ENCODE measurements at regions not wholly inside any gene's neighbourhood (a gene's known extent, or its start where the extent isn't known, plus 50 kb on each side); places are given as distances from the start of the nearest gene placed in this dataset.

- Histone ChIP-seq H3K9me3 (replicated peaks; ENCODE audit: control insufficient read depth, low read depth, low read length) (no peaks in the 10 kb centered on the region), H3K4me1 (ENCODE audit: control insufficient read depth, insufficient read depth, low read length) (no peaks in the 10 kb centered on the region), H3K27ac (ENCODE audit: low read length) (no peak overlapping the region), H3K4me3 (ENCODE audit: low read length) (no peak overlapping the region), H3K36me3 (ENCODE audit: control insufficient read depth, insufficient read depth, low read length) (no peaks in the 10 kb centered on the region), H3K27me3 (ENCODE audit: control insufficient read depth, insufficient read depth, low read length) (no peaks in the 10 kb centered on the region)
- WGBS (ENCODE audit: insufficient coverage): no CpG with 5 or more reads among the region's 2 CpGs
- DNase-seq: no peak
Measured at GRCh38 chr9:75707191-75707590, 183.3 kb upstream of the PCSK5 start.

- Histone ChIP-seq H3K36me3 (ENCODE audit: control insufficient read depth, insufficient read depth, low read length) (no peaks in the 10 kb centered on the region), H3K27ac (ENCODE audit: low read length) (no peak overlapping the region), H3K27me3 (ENCODE audit: control insufficient read depth, insufficient read depth, low read length) (no peaks in the 10 kb centered on the region), H3K9me3 (replicated peaks; ENCODE audit: control insufficient read depth, low read depth, low read length) (no peaks in the 10 kb centered on the region), H3K4me1 (ENCODE audit: control insufficient read depth, insufficient read depth, low read length) (peaks cover 5% of the 10 kb centered on the region), H3K4me3 (ENCODE audit: low read length) (no peak overlapping the region)
- DNase-seq: no peak
- 100% methylated on average over 1 of the region's 2 CpGs for WGBS (ENCODE audit: insufficient coverage)
Measured at GRCh38 chr9:75709698-75710097, 180.8 kb upstream of the PCSK5 start.

GRCh38 chr9:75712700-75713099 lies 177.8 kb upstream of the PCSK5 start:
- Histone ChIP-seq H3K4me3 (ENCODE audit: low read length) (no peak overlapping the region), H3K9me3 (replicated peaks; ENCODE audit: control insufficient read depth, low read depth, low read length) (no peaks in the 10 kb centered on the region), H3K36me3 (ENCODE audit: control insufficient read depth, insufficient read depth, low read length) (no peaks in the 10 kb centered on the region), H3K27ac (ENCODE audit: low read length) (peak overlapping the region; percentile 36), H3K4me1 (ENCODE audit: control insufficient read depth, insufficient read depth, low read length) (peaks cover 5% of the 10 kb centered on the region), H3K27me3 (ENCODE audit: control insufficient read depth, insufficient read depth, low read length) (no peaks in the 10 kb centered on the region)
- peak; percentile 66 for DNase-seq

GRCh38 chr9:75713335-75713734 lies 177.1 kb upstream of the PCSK5 start:
- Histone ChIP-seq H3K4me3 (ENCODE audit: low read length) (no peak overlapping the region), H3K27me3 (ENCODE audit: control insufficient read depth, insufficient read depth, low read length) (no peaks in the 10 kb centered on the region), H3K36me3 (ENCODE audit: control insufficient read depth, insufficient read depth, low read length) (no peaks in the 10 kb centered on the region), H3K9me3 (replicated peaks; ENCODE audit: control insufficient read depth, low read depth, low read length) (no peaks in the 10 kb centered on the region), H3K4me1 (ENCODE audit: control insufficient read depth, insufficient read depth, low read length) (peaks cover 5% of the 10 kb centered on the region), H3K27ac (ENCODE audit: low read length) (peak overlapping the region; percentile 36)
- DNase-seq: peak; percentile 89
- 14% methylated on average over 1 of the region's 4 CpGs for WGBS (ENCODE audit: insufficient coverage)

- Histone ChIP-seq H3K4me3 (ENCODE audit: low read length) (no peak overlapping the region), H3K27ac (ENCODE audit: low read length) (no peak overlapping the region)
Measured at GRCh38 chr9:75715360-75715759, 175.1 kb upstream of the PCSK5 start.

GRCh38 chr9:75718677-75719076 lies 171.8 kb upstream of the PCSK5 start:
- DNase-seq: no peak
- no peaks in the 10 kb centered on the region for H3K9me3 ChIP-seq (replicated peaks; ENCODE audit: control insufficient read depth, low read depth, low read length)
- no peaks in the 10 kb centered on the region for H3K27me3 ChIP-seq (ENCODE audit: control insufficient read depth, insufficient read depth, low read length)
- no peaks in the 10 kb centered on the region for H3K36me3 ChIP-seq (ENCODE audit: control insufficient read depth, insufficient read depth, low read length)
- H3K4me3 ChIP-seq (ENCODE audit: low read length): no peak overlapping the region
- no peak overlapping the region for H3K27ac ChIP-seq (ENCODE audit: low read length)
- no peaks in the 10 kb centered on the region for H3K4me1 ChIP-seq (ENCODE audit: control insufficient read depth, insufficient read depth, low read length)
- WGBS (ENCODE audit: insufficient coverage): no CpG with 5 or more reads among the region's 2 CpGs

More at GRCh38 chr9:75715360-75715759, 175.1 kb upstream of the PCSK5 start:
- no peak for DNase-seq
- Histone ChIP-seq H3K9me3 (replicated peaks; ENCODE audit: control insufficient read depth, low read depth, low read length) (no peaks in the 10 kb centered on the region), H3K27me3 (ENCODE audit: control insufficient read depth, insufficient read depth, low read length) (no peaks in the 10 kb centered on the region), H3K4me1 (ENCODE audit: control insufficient read depth, insufficient read depth, low read length) (peaks cover 5% of the 10 kb centered on the region), H3K36me3 (ENCODE audit: control insufficient read depth, insufficient read depth, low read length) (no peaks in the 10 kb centered on the region)
- WGBS (ENCODE audit: insufficient coverage): no CpG with 5 or more reads among the region's 3 CpGs

GRCh38 chr9:75728391-75728790 lies 162.1 kb upstream of the PCSK5 start:
- Histone ChIP-seq H3K9me3 (replicated peaks; ENCODE audit: control insufficient read depth, low read depth, low read length) (no peaks in the 10 kb centered on the region), H3K27ac (ENCODE audit: low read length) (no peak overlapping the region), H3K27me3 (ENCODE audit: control insufficient read depth, insufficient read depth, low read length) (no peaks in the 10 kb centered on the region), H3K4me1 (ENCODE audit: control insufficient read depth, insufficient read depth, low read length) (no peaks in the 10 kb centered on the region), H3K4me3 (ENCODE audit: low read length) (no peak overlapping the region), H3K36me3 (ENCODE audit: control insufficient read depth, insufficient read depth, low read length) (no peaks in the 10 kb centered on the region)
- WGBS (ENCODE audit: insufficient coverage): 80% methylated on average over 1 of the region's 1 CpG
- DNase-seq: no peak

GRCh38 chr9:75734802-75735201 lies 155.7 kb upstream of the PCSK5 start:
- no CpG with 5 or more reads among the region's 3 CpGs for WGBS (ENCODE audit: insufficient coverage)
- H3K9me3 ChIP-seq (replicated peaks; ENCODE audit: control insufficient read depth, low read depth, low read length): no peaks in the 10 kb centered on the region
- H3K4me3 ChIP-seq (ENCODE audit: low read length): no peak overlapping the region
- no peaks in the 10 kb centered on the region for H3K27me3 ChIP-seq (ENCODE audit: control insufficient read depth, insufficient read depth, low read length)
- no peaks in the 10 kb centered on the region for H3K36me3 ChIP-seq (ENCODE audit: control insufficient read depth, insufficient read depth, low read length)
- no peak for DNase-seq
- no peaks in the 10 kb centered on the region for H3K4me1 ChIP-seq (ENCODE audit: control insufficient read depth, insufficient read depth, low read length)
- H3K27ac ChIP-seq (ENCODE audit: low read length): no peak overlapping the region

GRCh38 chr9:75739884-75740611 lies 150.4 kb upstream of the PCSK5 start:
- DNase-seq: peak; percentile 60
- H3K27ac ChIP-seq (ENCODE audit: low read length): no peak overlapping the region
- WGBS (ENCODE audit: insufficient coverage): 0% methylated on average over 1 of the region's 4 CpGs

GRCh38 chr9:75743855-75744254 lies 146.6 kb upstream of the PCSK5 start:
- H3K4me3 ChIP-seq (ENCODE audit: low read length): no peak overlapping the region
- H3K36me3 ChIP-seq (ENCODE audit: control insufficient read depth, insufficient read depth, low read length): no peaks in the 10 kb centered on the region
- DNase-seq: no peak
- WGBS (ENCODE audit: insufficient coverage): 100% methylated on average over 1 of the region's 1 CpG
- H3K9me3 ChIP-seq (replicated peaks; ENCODE audit: control insufficient read depth, low read depth, low read length): no peaks in the 10 kb centered on the region
- no peaks in the 10 kb centered on the region for H3K27me3 ChIP-seq (ENCODE audit: control insufficient read depth, insufficient read depth, low read length)
- H3K27ac ChIP-seq (ENCODE audit: low read length): no peak overlapping the region
- H3K4me1 ChIP-seq (ENCODE audit: control insufficient read depth, insufficient read depth, low read length): no peaks in the 10 kb centered on the region

More at GRCh38 chr9:75739884-75740611, 150.4 kb upstream of the PCSK5 start:
- Histone ChIP-seq H3K9me3 (replicated peaks; ENCODE audit: control insufficient read depth, low read depth, low read length) (no peaks in the 10 kb centered on the region), H3K4me1 (ENCODE audit: control insufficient read depth, insufficient read depth, low read length) (no peaks in the 10 kb centered on the region), H3K27me3 (ENCODE audit: control insufficient read depth, insufficient read depth, low read length) (no peaks in the 10 kb centered on the region), H3K4me3 (ENCODE audit: low read length) (no peak overlapping the region), H3K36me3 (ENCODE audit: control insufficient read depth, insufficient read depth, low read length) (no peaks in the 10 kb centered on the region)

- Histone ChIP-seq H3K36me3 (ENCODE audit: control insufficient read depth, insufficient read depth, low read length) (no peaks in the 10 kb centered on the region), H3K27me3 (ENCODE audit: control insufficient read depth, insufficient read depth, low read length) (no peaks in the 10 kb centered on the region), H3K4me1 (ENCODE audit: control insufficient read depth, insufficient read depth, low read length) (no peaks in the 10 kb centered on the region), H3K27ac (ENCODE audit: low read length) (no peak overlapping the region), H3K9me3 (replicated peaks; ENCODE audit: control insufficient read depth, low read depth, low read length) (no peaks in the 10 kb centered on the region), H3K4me3 (ENCODE audit: low read length) (no peak overlapping the region)
- DNase-seq: no peak
- WGBS (ENCODE audit: insufficient coverage): 81% methylated on average over 3 of the region's 4 CpGs
Measured at GRCh38 chr9:75754080-75754479, 136.4 kb upstream of the PCSK5 start.
